ENCODE measurements at regions not wholly inside any gene's neighbourhood (a gene's known extent, or its start where the extent isn't known, plus 50 kb on each side); places are given as distances from the start of the nearest gene placed in this dataset.

DNA sequence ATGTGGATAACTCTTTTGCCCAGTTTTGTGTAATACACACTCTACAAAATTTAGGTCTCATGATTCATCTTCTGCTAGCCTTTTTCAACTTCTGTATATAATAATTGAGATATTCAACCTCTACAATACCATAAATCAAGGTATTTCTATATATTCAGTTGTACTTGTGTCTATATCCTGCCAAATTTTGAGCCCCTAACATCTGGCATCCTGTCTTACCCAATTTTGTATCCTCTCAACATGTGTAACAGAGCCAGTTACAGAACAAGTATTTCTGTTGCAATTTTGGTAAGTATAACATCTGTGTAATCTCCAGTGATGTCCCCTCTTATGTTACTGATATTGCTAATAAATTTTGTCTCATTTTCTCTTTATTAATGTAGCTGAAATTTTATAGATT, 145.8 kb downstream of the TRIB2 start:
- no peak for DNase-seq (ENCODE audit: low read depth, low spot score)
- no peak for TF ChIP-seq CTCF (IDR thresholded peaks at IDR 0.05; ENCODE audit: low read depth, low read length)
- no peak overlapping the region for H3K4me3 ChIP-seq (ENCODE audit: low read depth, low read length)
- in situ Hi-C loops (cut with HindIII; ENCODE audit: low sequenced_read_pairs), result no loop called here

GRCh38 chr2:12863937-12864336, 147.2 kb downstream of the TRIB2 start:
- no peak overlapping the region for H3K4me3 ChIP-seq (ENCODE audit: low read depth, low read length)
- in situ Hi-C loops (cut with HindIII; ENCODE audit: low sequenced_read_pairs), result no loop called here
- no peak for TF ChIP-seq CTCF (IDR thresholded peaks at IDR 0.05; ENCODE audit: low read depth, low read length)
- DNase-seq (ENCODE audit: low read depth, low spot score), result no peak

GRCh38 chr2:12867631-12868287, 151.0 kb downstream of the TRIB2 start:
- in situ Hi-C loops (cut with HindIII; ENCODE audit: low sequenced_read_pairs), result no loop called here
- no peak overlapping the region for H3K4me3 ChIP-seq (ENCODE audit: low read depth, low read length)
- no peak for DNase-seq (ENCODE audit: low read depth, low spot score)
- TF ChIP-seq CTCF (IDR thresholded peaks at IDR 0.05; ENCODE audit: low read depth, low read length), result no peak

DNA sequence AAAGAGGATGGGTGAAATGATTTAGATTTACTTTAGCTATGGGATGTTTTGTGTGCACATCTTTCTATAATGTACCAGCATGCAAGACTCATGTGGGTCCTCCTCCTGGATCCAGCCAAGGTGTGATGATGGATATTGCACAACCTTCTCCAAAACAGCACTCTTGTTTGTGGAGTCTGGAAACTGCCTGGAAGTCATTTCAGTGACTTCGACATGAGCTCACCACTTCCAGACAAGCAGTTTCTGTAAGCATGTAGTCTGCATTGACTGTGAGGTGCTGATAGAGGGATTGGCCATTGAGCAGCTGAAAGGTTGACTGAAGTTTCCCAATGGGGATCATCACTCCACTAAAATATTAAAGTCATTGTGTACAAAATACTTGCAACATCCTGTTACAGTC, 154.0 kb downstream of the TRIB2 start:
- TF ChIP-seq CTCF (IDR thresholded peaks at IDR 0.05; ENCODE audit: low read depth, low read length), result no peak
- no peak for DNase-seq (ENCODE audit: low read depth, low spot score)
- H3K4me3 ChIP-seq (ENCODE audit: low read depth, low read length), result no peak overlapping the region
- in situ Hi-C loops (cut with HindIII; ENCODE audit: low sequenced_read_pairs), result no loop called here

- in situ Hi-C loops (cut with HindIII; ENCODE audit: low sequenced_read_pairs), result no loop called here
Observed at GRCh38 chr2:12871694-12872315, 155.1 kb downstream of the TRIB2 start.

GRCh38 chr2:12877761-12878160, 161.0 kb downstream of the TRIB2 start:
- in situ Hi-C loops (cut with HindIII; ENCODE audit: low sequenced_read_pairs), result no loop called here

More at GRCh38 chr2:12871694-12872315, 155.1 kb downstream of the TRIB2 start:
- TF ChIP-seq CTCF (IDR thresholded peaks at IDR 0.05; ENCODE audit: low read depth, low read length), result no peak
- no peak for DNase-seq (ENCODE audit: low read depth, low spot score)
- no peak overlapping the region for H3K4me3 ChIP-seq (ENCODE audit: low read depth, low read length)

More at GRCh38 chr2:12877761-12878160, 161.0 kb downstream of the TRIB2 start:
- H3K4me3 ChIP-seq (ENCODE audit: low read depth, low read length), result no peak overlapping the region
- TF ChIP-seq CTCF (IDR thresholded peaks at IDR 0.05; ENCODE audit: low read depth, low read length), result no peak
- no peak for DNase-seq (ENCODE audit: low read depth, low spot score)

Measured in astrocyte of the spinal cord (primary cell).